ENCODE measurements at regions not wholly inside any gene's neighbourhood (a gene's known extent, or its start where the extent isn't known, plus 50 kb on each side); places are given as distances from the start of the nearest gene placed in this dataset.
A peak's percentile ranks its signal among the peaks of the same experiment; 100 is the strongest.
"Not testable (repeated sequence)": the region's sequence is repeated elsewhere in the genome, so short reads cannot be mapped to it uniquely, and the experiment has no call there.

GRCh38 chr17:77548967-77549366 lies 408.2 kb downstream of the SEC14L1 start:
- no peak for DNase-seq (ENCODE audit: low spot score)

- DNase-seq (ENCODE audit: low spot score) = no peak
Measured at GRCh38 chr17:77549726-77550366, 408.7 kb upstream of the TNRC6C start.

- no peak for DNase-seq (ENCODE audit: low spot score)
Measured at GRCh38 chr17:77553459-77554066, 404.9 kb upstream of the TNRC6C start.

GRCh38 chr17:77555121-77555591 lies 403.3 kb upstream of the TNRC6C start:
- no peak for DNase-seq (ENCODE audit: low spot score)

- DNase-seq (ENCODE audit: low spot score) = no peak
Measured at GRCh38 chr17:77555741-77556291, 402.7 kb upstream of the TNRC6C start.

- no peak for DNase-seq (ENCODE audit: low spot score)
Measured at GRCh38 chr17:77556383-77557061, 402.0 kb upstream of the TNRC6C start.

- DNase-seq (ENCODE audit: low spot score) = no peak
Measured at GRCh38 chr17:77558846-77559626, 399.5 kb upstream of the TNRC6C start.

GRCh38 chr17:77560381-77560780 lies 398.1 kb upstream of the TNRC6C start:
- no peak for DNase-seq (ENCODE audit: low spot score)

- no peak for DNase-seq (ENCODE audit: low spot score)
Measured at GRCh38 chr17:77560841-77561240, 397.7 kb upstream of the TNRC6C start.

- DNase-seq (ENCODE audit: low spot score) = not testable (repeated sequence)
Measured at GRCh38 chr17:77562361-77562760, 396.1 kb upstream of the TNRC6C start.

- DNase-seq (ENCODE audit: low spot score) = no peak
Measured at GRCh38 chr17:77563439-77564102, 394.9 kb upstream of the TNRC6C start.

GRCh38 chr17:77564278-77564920 lies 394.1 kb upstream of the TNRC6C start:
- DNase-seq (ENCODE audit: low spot score) = no peak

GRCh38 chr17:77565166-77565565 lies 393.3 kb upstream of the TNRC6C start:
- no peak for DNase-seq (ENCODE audit: low spot score)

GRCh38 chr17:77566151-77566550 lies 392.4 kb upstream of the TNRC6C start:
- no peak for DNase-seq (ENCODE audit: low spot score)

- peak; percentile 23 for DNase-seq (ENCODE audit: low spot score)
Measured at GRCh38 chr17:77566566-77567138, 391.9 kb upstream of the TNRC6C start.

- peak; percentile 9 for DNase-seq (ENCODE audit: low spot score)
Measured at GRCh38 chr17:77568540-77568939, 390.0 kb upstream of the TNRC6C start.

- no peak for DNase-seq (ENCODE audit: low spot score)
Measured at GRCh38 chr17:77569846-77570564, 388.5 kb upstream of the TNRC6C start.

- no peak for DNase-seq (ENCODE audit: low spot score)
Measured at GRCh38 chr17:77570565-77570898, 388.0 kb upstream of the TNRC6C start.

- no peak for DNase-seq (ENCODE audit: low spot score)
Measured at GRCh38 chr17:77571155-77571981, 387.1 kb upstream of the TNRC6C start.

All from left forelimb (tissue), 1 donor.